Activated CD8-positive, alpha-beta memory T cell treated with anti-CD3 and anti-CD28 coated beads, Interleukin-2, amount 50 U/mL, for 24 hours (primary cell): ENCODE measurements at regions not wholly inside any gene's neighbourhood (a gene's known extent, or its start where the extent isn't known, plus 50 kb on each side); places are given as distances from the start of the nearest gene placed in this dataset.

ENCODE experiments used
- DNase-seq: peaks from one replicate; pipeline ENCODE4 v3.0.0-alpha.2; 2020; ENCODE audit errors: extremely low read depth

DNA sequence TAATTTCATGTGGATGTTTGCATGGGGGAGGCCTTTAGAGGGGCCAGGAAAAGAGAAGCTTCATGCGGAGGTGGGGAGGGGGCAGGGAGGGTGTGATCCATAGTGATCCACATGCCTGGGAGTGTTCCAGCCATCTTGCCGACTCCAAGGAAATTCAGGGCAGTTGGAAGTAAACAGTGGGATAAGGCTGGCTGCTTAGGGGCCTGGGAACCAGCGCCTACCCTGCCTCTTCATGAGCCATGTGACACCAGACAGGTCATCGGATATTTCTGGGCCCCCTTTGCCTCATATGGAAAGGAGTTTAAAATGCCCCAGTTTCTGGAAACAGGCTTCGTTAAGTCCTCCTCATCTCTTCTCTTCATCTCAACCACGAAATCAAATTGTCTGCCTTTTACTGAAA, 983.2 kb downstream of the BCL11B start:
- DNase-seq = no peak

DNA sequence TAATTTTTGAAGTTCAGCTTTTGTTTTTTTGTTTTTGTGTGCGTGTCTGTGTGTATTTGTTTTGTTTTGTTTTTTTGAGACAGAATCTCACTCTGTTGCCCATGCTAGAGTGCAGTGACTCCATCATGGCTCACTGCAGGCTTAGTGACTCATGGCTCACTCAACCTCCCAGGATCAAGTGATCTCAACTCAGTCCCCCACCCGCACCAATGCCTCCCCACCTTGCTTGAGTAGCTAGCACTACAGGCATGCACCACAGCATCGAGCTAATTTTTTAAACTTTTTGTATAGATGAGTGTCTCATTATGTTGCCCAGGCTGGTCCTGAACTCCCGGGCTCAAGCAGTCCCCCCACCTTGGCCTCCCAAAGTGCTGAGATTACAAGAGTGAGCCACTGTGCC, 981.4 kb downstream of the BCL11B start:
- DNase-seq = no peak

DNA sequence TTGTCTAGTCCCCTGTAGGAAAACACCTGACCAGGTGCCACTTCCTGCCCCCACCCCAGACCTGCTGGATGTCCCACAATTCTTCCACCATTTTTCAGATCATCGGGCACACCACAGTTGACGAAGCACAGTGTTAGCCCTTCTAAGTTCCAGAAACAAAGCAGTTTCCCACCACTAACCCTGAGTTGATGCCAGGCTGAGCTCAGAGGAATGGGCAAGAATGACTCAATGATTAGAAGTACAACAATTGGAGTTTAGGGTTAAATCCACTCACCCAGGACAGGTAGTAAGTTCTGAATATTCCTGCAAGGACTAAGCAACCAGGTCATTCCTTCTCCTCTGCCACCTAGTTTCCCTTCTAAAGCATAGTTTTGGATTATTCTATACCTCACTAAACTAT, 979.8 kb downstream of the BCL11B start:
- DNase-seq = no peak

DNA sequence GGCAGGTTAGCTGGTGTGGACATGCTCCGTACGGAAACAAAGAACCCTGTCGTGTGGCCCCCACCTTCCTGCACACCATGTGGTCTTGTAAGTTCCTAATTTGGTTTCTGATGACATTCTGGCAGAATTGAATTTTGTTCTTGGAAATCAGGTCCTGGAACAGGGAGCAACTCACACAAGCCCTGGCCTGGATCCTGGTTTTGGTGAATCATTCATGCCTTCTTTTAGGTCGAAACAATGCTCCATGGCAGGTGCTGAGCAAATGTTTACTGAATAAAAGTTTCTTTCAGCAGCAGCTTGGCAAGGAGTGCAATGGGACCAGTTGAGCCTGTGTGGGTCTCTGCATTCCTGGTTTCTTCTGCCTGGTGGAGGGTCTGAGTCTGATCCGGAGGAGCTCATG, 978.4 kb downstream of the BCL11B start:
- DNase-seq = no peak

DNA sequence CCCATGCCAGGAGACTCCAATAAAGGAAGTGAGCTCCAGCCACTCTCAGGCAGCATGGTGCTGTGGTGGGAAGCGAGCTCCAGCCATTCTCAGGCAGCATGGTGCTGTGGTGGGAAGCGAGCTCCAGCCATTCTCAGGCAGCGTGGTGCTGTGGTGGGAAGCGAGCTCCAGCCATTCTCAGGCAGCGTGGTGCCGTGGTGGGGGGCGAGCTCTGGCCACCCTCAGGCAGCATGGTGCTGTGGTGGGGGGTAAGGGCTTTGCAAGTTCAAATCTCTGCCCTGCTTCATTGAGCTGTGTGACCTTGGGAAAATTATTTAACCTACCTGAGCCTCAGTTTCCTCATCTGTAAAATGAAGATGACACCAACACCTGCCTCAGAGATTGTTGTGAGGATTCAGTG, 975.1 kb downstream of the BCL11B start:
- no peak for DNase-seq

DNA sequence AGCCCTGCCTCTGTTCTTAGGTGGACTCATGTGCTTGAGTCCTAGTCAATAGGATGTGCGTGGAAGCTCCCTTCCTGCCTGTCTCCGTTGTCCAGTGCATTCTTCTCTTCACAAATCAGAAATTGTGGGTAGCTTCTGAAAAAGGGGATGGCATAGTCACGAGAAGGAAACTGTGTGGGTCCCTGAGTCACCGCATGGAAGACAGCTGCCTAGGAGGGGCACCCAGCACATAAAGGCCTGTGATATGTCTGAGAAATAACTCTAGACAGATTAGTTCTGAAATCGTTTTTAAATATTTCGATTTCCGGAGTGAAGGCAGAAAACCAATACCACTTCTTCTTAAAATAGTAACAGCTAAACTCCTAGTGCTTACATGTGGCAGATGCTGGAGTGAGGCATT, 974.4 kb downstream of the BCL11B start:
- DNase-seq = no peak

DNA sequence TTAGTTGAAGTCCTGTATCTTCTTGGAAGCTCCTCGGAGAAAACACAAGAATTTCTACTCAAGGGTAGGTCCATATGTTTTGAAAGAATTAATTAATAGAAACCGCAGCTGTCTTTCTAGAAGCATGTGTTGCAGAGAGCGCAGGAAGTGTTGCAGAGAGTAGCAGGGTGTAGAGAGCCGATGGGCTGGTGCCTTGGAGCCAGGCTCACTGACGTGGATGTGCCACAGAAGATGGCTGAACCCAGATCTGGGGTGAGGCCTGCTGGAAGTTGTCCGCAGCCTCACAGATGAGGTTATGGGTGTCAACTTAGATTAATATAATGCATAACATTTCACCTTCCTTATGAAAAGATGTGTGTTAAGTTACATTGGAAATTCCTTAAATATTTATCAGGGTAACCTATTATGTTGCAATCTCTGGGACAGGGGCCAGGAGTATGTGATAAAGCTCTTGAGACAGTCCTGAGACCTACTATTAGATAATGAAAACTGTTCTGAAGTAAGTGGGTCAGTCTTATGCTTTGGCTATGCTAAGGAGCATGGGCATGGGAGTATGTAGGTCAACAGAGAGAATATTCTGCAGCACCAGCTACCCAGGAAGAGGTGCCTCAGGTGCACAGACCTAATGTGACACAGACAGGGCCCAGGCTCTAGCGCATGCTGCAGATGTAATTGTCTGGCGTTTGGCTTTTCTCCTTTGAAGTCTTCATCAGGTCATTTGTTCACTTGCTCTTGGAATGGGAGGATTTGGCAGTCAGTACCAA, 973.3 kb downstream of the BCL11B start:
- DNase-seq = no peak

DNA sequence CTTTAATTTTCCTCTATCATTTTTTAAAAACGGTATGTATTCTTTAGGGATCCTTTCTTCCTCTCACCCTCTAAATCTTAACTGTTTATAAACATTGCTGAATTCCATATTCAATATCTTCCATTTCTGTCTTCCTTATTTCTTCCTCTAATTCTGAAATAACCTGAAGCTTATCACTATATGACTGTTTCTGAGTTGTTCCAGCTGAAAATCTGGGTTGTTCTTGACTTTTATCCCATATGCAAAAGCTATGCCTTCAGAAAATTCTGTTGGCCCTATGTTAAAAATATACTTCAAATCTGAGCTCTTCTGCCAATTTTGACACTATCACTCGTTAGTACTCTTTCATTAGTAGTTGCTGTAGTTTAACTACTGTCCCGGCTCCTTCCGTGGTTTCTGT, 970.3 kb downstream of the BCL11B start:
- DNase-seq = no peak

DNA sequence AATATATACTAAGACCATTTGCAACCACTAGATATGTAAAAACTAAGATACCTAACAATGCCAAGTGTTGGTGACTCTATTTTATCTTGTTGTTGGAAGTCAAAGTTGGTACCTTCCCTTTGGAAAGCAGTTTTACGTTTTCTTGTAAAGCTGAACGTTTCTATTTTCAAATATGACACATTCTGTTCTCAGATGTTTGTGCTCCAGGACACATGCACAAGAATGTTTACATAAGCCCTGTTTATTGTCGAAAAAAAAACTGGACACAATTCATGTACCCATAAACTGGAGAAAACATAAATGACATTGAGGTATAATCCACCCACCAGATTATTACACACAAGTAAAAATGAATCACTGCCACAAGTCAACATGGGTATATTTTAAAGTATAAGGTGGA, 967.4 kb downstream of the BCL11B start:
- DNase-seq = no peak

DNA sequence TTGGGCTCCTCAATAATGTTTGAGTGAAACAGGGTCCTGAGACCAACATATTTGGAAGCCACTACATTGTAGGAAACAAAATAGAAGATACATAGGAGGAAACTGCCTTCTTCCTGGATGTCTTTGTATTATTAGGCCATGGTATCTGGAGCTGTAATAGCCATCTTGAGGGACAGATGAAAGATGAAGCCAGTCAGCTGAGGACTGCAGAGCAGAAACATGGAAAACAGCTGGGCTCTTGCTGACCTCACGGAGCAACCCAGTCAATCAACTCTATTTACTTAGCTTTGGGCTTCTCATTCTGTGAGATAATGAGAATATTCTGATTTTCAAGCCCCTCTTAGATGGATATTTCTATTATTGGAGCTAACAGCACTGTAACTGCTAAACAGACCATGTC, 962.4 kb downstream of the BCL11B start:
- no peak for DNase-seq

DNA sequence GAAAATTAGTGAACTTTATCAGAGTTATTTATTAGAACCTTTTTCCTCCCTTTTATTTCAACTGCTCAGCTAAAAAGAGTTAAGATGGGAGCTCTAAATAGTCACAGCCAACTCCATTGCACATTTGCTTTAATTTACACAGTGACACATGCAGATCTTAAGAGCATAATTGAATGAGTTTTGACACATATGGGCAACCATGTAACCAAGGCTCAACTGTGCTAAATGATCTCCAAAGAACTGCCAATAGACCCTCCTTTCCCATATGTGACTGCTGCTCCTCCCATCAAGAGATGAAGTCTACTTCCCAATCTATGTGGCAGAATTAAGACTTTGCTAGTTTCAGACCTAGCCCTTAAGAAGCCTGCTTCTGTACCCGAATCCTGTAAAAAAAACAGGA, 960.0 kb downstream of the BCL11B start:
- no peak for DNase-seq

DNA sequence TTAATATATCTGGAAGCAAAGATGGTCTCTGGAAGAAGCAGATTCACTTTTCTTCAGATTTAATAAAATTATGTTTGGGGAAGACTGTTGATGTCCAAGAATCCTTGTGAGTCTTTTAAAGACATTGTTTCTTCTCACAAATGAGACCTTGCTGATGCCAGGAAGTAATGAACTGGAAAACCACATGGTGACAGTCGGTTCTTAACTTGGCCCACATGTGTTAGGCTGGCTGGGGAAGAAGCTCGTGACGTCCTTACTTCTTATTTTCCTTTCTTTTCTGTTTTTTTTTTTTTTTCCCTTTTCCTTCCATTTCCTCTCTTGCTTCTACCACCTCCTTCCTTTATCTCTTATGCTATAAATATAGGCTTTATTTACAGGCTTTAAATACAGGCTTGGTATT, 950.2 kb downstream of the BCL11B start:
- no peak for DNase-seq

DNA sequence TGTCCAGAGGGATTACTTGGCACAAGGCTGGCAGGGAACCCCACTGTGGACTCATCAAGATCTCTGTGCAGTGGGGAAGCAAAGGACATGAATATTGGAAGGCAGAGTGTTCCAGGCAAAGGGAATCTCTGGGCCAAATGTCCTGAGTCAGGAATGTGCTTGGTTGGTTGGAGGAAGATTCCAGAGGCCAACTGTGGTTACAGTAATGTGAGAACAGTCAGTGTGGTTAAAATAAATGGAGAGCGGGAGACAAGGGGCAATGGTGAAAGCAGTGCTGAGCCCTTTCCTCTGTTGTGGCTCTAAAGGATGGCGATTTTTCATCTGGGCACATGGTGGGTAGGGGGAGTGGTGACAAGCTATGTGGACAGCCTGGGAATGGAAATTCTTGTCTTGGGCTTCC, 948.2 kb downstream of the BCL11B start:
- no peak for DNase-seq

DNA sequence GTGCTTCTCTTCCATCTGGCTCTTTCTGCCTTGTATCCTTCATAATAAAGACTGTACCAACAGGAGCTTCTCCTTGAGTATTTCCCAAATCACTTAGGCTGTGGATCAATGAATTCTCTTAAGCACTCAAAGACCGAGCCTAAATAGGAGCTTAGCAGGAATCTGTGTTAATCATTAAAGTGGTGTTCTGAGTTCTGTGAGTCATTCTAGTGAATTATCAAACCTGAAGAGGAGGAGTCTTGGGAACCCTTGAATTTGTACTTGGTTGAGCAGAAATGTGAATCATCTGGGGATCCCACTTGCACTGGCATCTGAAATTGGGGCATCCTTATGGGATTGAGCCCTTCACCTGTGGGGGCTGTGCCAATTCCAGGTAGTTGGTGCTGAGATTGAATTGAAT, 946.2 kb downstream of the BCL11B start:
- no peak for DNase-seq

DNA sequence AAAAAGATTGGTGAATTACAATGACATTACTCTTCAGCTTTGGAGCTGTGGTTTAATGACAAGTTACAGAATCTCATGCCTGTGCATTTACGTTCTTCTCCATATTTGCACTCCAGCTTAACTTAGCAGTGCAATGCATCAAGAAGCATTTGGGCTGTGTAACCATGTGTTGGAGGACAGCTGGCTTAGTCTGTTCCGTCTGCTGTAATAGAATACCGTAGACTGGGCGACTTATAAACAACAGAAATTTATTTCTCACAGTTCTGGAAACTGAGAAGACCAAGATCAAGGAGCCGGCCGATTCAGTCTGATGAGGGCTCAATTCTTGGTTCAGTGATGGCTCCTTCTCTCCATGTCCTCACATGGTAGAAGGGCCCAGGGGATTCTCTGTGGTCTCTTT, 943.5 kb downstream of the BCL11B start:
- DNase-seq = no peak

DNA sequence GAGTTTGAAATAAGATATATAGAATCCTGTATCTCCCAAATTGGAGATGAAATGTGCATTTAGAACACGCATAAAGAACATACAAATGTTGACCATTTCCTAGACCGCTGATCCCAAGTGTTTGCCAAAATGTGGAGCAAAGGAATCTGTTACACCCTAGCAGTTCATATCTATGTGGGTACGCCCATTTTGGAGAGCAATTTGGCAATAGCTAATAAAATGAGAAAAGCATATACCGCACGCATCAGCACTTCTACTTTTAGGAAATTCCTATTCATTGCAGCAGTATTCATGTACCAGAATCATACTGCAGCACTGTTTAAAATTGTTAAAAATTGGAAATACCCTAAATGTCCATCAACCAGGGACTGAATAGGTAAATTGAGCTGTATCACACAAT, 937.8 kb downstream of the BCL11B start:
- no peak for DNase-seq

DNA sequence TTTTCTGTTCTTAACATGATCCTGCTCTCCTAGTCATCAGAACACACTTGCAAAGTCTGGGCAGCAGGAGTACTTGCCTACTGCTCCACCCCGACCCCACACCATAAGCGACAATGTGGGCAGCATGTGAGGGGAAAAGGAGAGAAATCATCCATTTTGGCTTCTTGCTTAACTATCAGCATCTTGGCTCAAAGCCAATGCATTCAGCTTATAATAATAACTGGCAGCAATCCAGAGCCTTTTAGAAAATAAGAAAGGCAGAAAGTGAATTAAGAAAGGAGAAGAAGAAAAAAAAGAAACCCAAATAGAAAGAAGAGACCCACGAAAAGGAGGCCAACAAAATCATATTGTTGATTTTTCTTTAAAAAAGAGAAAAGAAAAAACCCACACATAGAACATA, 930.8 kb downstream of the BCL11B start:
- DNase-seq = no peak

DNA sequence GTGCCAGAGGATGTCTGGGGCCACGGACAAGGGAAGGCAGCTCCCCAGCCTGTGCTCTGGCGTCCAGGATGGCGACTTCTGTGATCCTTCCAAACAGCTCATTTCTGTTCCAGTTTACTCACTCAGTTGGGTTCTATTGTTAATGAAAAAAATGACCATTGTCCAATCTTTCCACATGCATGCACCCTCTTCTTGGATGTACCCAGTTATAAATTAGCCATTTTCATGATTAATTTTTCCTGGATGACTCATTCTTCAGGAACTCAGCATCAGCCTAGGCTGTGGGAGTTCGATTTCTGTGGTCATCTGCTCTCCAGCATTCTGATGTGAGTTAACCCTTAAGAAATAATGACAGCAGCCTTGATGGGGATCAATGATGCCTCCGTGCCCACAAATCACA, 926.8 kb downstream of the BCL11B start:
- DNase-seq = no peak

DNA sequence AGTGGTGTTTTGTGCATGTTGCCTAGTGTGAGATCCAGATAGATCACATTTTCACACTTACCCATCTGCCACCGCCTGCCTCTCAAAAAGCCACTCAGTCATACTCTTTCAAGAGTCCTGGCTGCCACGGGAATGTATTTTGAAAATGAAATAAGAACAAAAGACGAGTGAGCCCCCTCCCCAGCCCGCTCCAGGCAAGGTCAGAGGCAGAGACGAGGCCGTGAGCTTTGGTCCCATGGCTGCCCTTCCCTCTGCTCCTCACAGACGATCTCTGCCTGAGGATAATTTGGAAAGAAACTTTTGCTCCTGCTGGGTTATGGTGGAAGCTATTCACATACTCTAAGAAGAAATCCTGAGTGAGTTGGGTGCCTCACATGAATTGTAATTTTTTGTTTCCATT, 924.3 kb downstream of the BCL11B start:
- no peak for DNase-seq

DNA sequence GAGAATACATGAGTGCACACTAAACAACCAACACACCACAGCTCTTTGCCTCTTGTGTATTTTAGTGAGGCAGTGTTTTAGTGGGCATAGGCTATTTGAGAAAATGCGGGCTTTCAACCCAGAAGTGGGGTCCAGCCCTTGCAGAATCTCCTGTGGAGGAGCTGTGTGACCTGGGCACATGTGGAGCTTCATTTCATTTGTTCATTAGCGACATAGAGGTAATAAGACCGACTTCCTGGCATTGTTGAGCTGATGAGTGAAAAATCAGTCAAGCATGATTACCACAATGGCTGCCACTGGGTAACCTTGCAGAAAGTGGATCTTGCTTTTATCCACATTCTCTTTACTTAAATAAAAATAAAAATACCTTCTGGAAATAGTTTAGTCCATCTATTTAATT, 923.5 kb downstream of the BCL11B start:
- no peak for DNase-seq

DNA sequence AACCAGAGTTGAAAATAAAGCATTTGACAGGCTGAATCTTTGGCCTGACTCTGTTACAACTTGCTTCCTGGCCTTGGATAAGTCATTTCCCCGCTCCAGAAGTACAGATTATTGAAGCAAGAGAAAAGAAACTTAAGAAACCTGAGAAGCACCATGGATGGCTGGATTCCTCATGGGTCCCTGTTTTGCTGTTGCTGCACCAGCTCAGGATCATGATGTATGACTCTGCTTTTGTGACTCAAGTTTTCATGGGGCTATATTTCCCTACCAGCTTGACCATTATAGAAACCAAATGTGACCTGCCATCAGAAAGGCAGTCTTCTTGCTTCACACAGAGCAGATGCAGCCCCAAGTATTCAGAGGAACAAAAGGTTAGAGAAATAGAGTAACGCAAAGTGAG, 921.8 kb downstream of the BCL11B start:
- DNase-seq = no peak

DNA sequence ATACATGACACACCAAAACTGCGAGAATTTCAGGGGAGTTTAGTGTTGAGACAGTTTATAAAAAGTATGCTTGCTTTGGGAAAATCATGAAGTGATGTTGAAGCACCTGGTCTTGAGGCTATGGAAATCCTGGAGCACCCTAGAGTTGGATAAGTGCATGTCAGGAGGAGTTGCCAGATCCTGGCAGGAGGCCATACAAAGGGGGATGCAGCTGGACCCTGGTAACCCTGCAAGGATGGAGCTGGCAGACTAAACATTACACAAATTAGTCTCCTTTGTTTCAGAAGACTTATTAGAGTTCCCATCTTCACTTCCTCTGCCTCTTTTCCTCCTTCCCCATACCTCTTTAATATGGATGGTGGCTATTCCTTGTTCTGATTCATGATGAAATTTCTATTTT, 907.0 kb downstream of the BCL11B start:
- no peak for DNase-seq

DNA sequence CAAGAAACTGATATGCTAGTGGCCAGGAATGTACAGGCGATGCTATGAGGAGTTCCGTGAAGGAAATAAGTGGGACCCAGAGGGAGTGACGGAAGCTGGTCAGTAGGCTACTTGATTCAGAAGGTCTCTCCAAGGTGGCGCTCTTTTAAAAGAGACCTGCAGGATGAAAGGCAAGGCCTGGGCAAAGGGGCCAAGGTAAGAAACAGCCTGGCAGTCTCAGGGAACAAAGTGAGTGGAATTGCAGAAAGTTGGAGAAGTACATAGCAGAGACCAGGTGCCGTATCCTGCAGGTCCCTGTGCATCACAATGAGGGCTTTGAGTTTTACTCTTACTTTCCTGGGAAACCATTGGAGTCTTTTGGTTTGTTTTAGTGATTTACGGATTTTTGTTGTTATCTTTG, 905.6 kb downstream of the BCL11B start:
- no peak for DNase-seq

DNA sequence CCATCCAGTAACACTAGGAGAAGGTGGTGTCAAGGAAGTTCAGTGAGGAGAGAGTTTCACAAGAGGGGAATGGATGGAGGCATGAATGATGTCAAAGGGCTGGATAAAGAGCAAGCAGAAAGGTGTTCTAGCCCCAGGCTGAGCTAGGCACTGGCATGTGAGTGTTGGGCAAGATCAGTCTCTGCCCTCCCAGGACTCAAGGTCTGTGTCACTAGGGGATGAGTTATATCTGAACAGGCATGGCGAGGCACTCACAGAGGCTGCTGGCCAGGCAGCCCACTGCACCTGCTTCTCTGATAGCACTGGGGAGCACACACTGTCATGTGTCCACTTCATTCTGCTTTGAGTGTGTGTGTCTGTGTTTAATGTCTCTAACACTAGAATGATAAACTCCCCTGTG, 903.8 kb downstream of the BCL11B start:
- no peak for DNase-seq
